ENCODE measurements at regions not wholly inside any gene's neighbourhood (a gene's known extent, or its start where the extent isn't known, plus 50 kb on each side); places are given as distances from the start of the nearest gene placed in this dataset.

- no peak overlapping the region for H3K27ac ChIP-seq (ENCODE audit: low read depth, low read length)
- H3K9ac ChIP-seq (replicated peaks in 1 of 4; ENCODE audit: extremely low read depth in 1 of 4, low read depth in 3 of 4, low read length in 3 of 4), result no peak overlapping the region
- H2BK20ac ChIP-seq (ENCODE audit: low read length), result no peak overlapping the region
- H3K4ac ChIP-seq (replicated peaks; ENCODE audit: insufficient read length, low read depth, low read length), result no peak overlapping the region
- peaks cover 0 to 2% (median 0%) of the 10 kb centered on the region in 4 experiments; a peak in 1 of 7 replicates for H3K27me3 ChIP-seq (replicated peaks in 1 of 4; ENCODE audit: control insufficient read depth in 3 of 4, extremely low read depth in 1 of 4, insufficient read depth in 3 of 4, low read length in 3 of 4)
- H3K18ac ChIP-seq (ENCODE audit: extremely low read depth, low read length), result no peak overlapping the region
- no peak for FAIRE-seq
- H3K4me3 ChIP-seq (ENCODE audit: extremely low read depth in 1 of 4, insufficient read depth in 2 of 4, low read depth in 3 of 4, low read length in 4 of 4), result no peak overlapping the region
- CTCF ChIA-PET (ENCODE audit: partially characterized antibody), result interaction anchor here (0.6 to 2.2 kb wide), 4 partner anchors 10 to 209 kb away, joined by 3 to 5 read pairs (median 4); no protein-coding TSS in a partner anchor
- H3K79me1 ChIP-seq (ENCODE audit: low read depth, low read length), result no peaks in the 10 kb centered on the region
- no peaks in the 10 kb centered on the region for H3K23me2 ChIP-seq (ENCODE audit: low read depth, low read length)
- H4K5ac ChIP-seq (ENCODE audit: insufficient read length, low read depth, low read length), result no peak overlapping the region
- H2BK12ac ChIP-seq (ENCODE audit: low read depth, low read length), result no peak overlapping the region
- H2BK15ac ChIP-seq (ENCODE audit: low read length), result no peak overlapping the region; the same call in 1 of the 2 replicates
- H3K56ac ChIP-seq (replicated peaks; ENCODE audit: insufficient read length, low read depth, low read length), result no peak overlapping the region
- no peak overlapping the region for H2BK5ac ChIP-seq (ENCODE audit: low read depth, low read length)
- H3K23ac ChIP-seq (ENCODE audit: insufficient read length), result no peak overlapping the region
- no peaks in the 10 kb centered on the region for H3K9me3 ChIP-seq (ENCODE audit: insufficient read depth in 2 of 2, low read depth in 1 of 2, low read length in 1 of 2)
- no peak overlapping the region for H2BK120ac ChIP-seq (replicated peaks; ENCODE audit: low read depth, low read length)
- H3K79me2 ChIP-seq (ENCODE audit: control insufficient read depth in 1 of 2, insufficient read depth in 2 of 2, low read length in 2 of 2), result no peaks in the 10 kb centered on the region
- H3K4me2 ChIP-seq (ENCODE audit: insufficient read depth in 1 of 2, low read depth in 2 of 2, low read length in 2 of 2), result no peak overlapping the region
- H4K91ac ChIP-seq (replicated peaks; ENCODE audit: insufficient read length, low read length), result no peak overlapping the region
- WGBS, 2 experiments (ENCODE audit: extremely low coverage in 1 of 2, insufficient coverage in 1 of 2, insufficient read length in 1 of 2, insufficient replicate concordance in 2 of 2, low coverage in 1 of 2, low lambda C conversion rate in 2 of 2, missing lambda C conversion rate in 1 of 2), result 87% methylated on average over 10 of the region's 10 CpGs; no CpG with 5 or more reads in 1 of the 2 experiments
- DNase-seq (ENCODE audit: low read depth in 1 of 2, low spot score in 2 of 2), result peak in 1 of 2 experiments; percentile 17
- H4K8ac ChIP-seq (ENCODE audit: extremely low read depth, insufficient read depth, low read length), result no peak overlapping the region
- TF ChIP-seq CEBPB (IDR thresholded peaks at IDR 0.05; ENCODE audit: low read depth, low read length), result no peak
- H3K4me1 ChIP-seq (replicated peaks in 1 of 4; ENCODE audit: control insufficient read depth in 3 of 4, insufficient read depth in 4 of 4, low read length in 3 of 4), result peaks cover 0 to 5% (median 3%) of the 10 kb centered on the region in 4 experiments; a peak in 5 of 7 replicates
- no peak overlapping the region for H2AFZ ChIP-seq (ENCODE audit: low read length)
- no peaks in the 10 kb centered on the region for H3K36me3 ChIP-seq (ENCODE audit: control insufficient read depth in 2 of 4, insufficient read depth in 4 of 4, low read length in 3 of 4)
- H4K20me1 ChIP-seq (replicated peaks in 1 of 2; ENCODE audit: control insufficient read depth in 1 of 2, insufficient read depth in 2 of 2, low read length in 2 of 2), result no peaks in the 10 kb centered on the region
- no peak overlapping the region for H3K14ac ChIP-seq (ENCODE audit: insufficient read length)
- POLR2A ChIA-PET (ENCODE audit: partially characterized antibody), result no interaction called here
- H2AK5ac ChIP-seq (ENCODE audit: low read depth, low read length), result 0 out of 2 replicates have a peak overlapping the region, but pooled peaks have one; percentile 33
Measured at GRCh38 chr9:89812556-89813181, 207.9 kb downstream of the GADD45G start.

Measured in H1 (cell line).